ENCODE measurements at regions not wholly inside any gene's neighbourhood (a gene's known extent, or its start where the extent isn't known, plus 50 kb on each side); places are given as distances from the start of the nearest gene placed in this dataset.

DNA sequence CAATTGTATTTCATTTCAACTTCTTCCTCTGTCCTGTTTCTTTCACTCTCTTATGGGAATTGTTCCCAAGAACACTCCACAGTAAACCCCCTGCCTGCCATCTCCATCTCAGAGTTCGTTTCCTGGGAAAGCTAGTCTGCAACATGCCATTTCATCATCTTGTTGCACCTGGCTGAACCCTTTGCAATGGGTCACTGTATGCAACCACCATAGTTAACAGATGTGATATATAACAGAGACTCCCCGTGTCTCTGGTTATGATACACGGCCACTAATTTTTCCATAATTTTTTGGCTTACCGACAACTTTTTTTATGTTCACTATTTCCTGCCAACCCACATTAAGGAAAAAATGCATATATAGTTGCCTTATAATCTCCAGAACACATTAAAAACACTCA, 95.5 kb downstream of the CHST2 start:
- no peak for DNase-seq (ENCODE audit: low spot score)
- TF ChIP-seq, protein P1, sequence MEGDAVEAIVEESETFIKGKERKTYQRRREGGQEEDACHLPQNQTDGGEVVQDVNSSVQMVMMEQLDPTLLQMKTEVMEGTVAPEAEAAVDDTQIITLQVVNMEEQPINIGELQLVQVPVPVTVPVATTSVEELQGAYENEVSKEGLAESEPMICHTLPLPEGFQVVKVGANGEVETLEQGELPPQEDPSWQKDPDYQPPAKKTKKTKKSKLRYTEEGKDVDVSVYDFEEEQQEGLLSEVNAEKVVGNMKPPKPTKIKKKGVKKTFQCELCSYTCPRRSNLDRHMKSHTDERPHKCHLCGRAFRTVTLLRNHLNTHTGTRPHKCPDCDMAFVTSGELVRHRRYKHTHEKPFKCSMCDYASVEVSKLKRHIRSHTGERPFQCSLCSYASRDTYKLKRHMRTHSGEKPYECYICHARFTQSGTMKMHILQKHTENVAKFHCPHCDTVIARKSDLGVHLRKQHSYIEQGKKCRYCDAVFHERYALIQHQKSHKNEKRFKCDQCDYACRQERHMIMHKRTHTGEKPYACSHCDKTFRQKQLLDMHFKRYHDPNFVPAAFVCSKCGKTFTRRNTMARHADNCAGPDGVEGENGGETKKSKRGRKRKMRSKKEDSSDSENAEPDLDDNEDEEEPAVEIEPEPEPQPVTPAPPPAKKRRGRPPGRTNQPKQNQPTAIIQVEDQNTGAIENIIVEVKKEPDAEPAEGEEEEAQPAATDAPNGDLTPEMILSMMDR (IDR thresholded peaks at IDR 0.05; ENCODE audit: extremely low read depth, missing control alignments) = no peak
